Breast epithelium (tissue), 4 donors: ENCODE measurements at regions not wholly inside any gene's neighbourhood (a gene's known extent, or its start where the extent isn't known, plus 50 kb on each side); places are given as distances from the start of the nearest gene placed in this dataset.

Experiments
- DNase-seq, 2 donors: peaks; one replicate each; pipeline ENCODE4 v3.0.0-alpha.2; 2019; ENCODE audit warnings: low spot score in 2 of 2
- H3K27ac ChIP-seq, 2 donors: fragments of 200-600 bp; sonication (generic) in 1 of 2; one replicate each; pipeline ENCODE4 v1.5.1; 2016 to 2019; ENCODE audit warnings: mild to moderate bottlenecking in 1 of 2
- H3K27me3 ChIP-seq, 2 donors: fragments of 200-600 bp; sonication (generic) in 1 of 2; one replicate each; pipeline versions ENCODE4 v1.5.1 to v1.6.0; 2017 to 2019; ENCODE audit warnings: control low read depth in 1 of 2, mild to moderate bottlenecking in 1 of 2
- H3K36me3 ChIP-seq: fragments of 200-600 bp; one replicate; pipeline ENCODE4 v1.5.1; 2019
- H3K4me1 ChIP-seq, 2 donors: fragments of 200-600 bp; sonication (generic); one replicate each; pipeline ENCODE4 v1.5.1; 2016 to 2019; ENCODE audit warnings: control low read depth in 1 of 2
- H3K4me3 ChIP-seq, 3 donors: fragments of 200-600 bp; sonication (generic); 1 replicate in 2 of 3; 2 replicates in 1 of 3; pipeline ENCODE4 v1.5.1; 2016 to 2019; ENCODE audit warnings: mild to moderate bottlenecking in 3 of 3, moderate library complexity in 2 of 3
- H3K9me3 ChIP-seq, 2 donors: fragments of 200-600 bp; sonication (generic) in 1 of 2; one replicate each; pipeline ENCODE4 v1.5.1; 2016 to 2019; ENCODE audit warnings: control low read depth in 1 of 2
- CTCF ChIP-seq, 3 donors: fragments of 450-650 bp; IDR thresholded peaks; one replicate each; pipeline ENCODE4 v1.5.1; 2016 to 2017; ENCODE audit warnings: antibody characterized with exemption in 3 of 3, mild to moderate bottlenecking in 3 of 3, moderate library complexity in 3 of 3
- POLR2A ChIP-seq: fragments of 450-650 bp; IDR thresholded peaks from one replicate; pipeline ENCODE4 v1.6.1; 2016; ENCODE audit warnings: antibody characterized with exemption, mild to moderate bottlenecking, moderate library complexity
- POLR2AphosphoS5 ChIP-seq, 3 donors: sonication (generic); formaldehyde crosslinking; IDR thresholded peaks; one replicate each; pipeline ENCODE4 v1.6.1; 2017; ENCODE audit warnings: antibody characterized with exemption in 3 of 3
- intact Hi-C: fragments of 100-400 bp; cut with DNase I; formaldehyde crosslinking; loops from one replicate; pipeline ENCODE4 v1.15.1; 2023; ENCODE audit warnings: low total_unique reads

- no peaks in the 10 kb centered on the region for H3K9me3 ChIP-seq
- no peaks in the 10 kb centered on the region for H3K4me1 ChIP-seq
- DNase-seq = no peak
- TF ChIP-seq CTCF (IDR thresholded peaks at IDR 0.05) (no peak), POLR2AphosphoS5 (IDR thresholded peaks at IDR 0.05) (no peak), POLR2A (no peak)
- H3K27me3 ChIP-seq = no peaks in the 10 kb centered on the region
- H3K27ac ChIP-seq = no peak overlapping the region
- H3K36me3 ChIP-seq = no peaks in the 10 kb centered on the region
- H3K4me3 ChIP-seq = no peak overlapping the region
- intact Hi-C loops = no loop called here
Measured at GRCh38 chr6:66838764-66839163, 1131.7 kb upstream of the EYS start.

DNA sequence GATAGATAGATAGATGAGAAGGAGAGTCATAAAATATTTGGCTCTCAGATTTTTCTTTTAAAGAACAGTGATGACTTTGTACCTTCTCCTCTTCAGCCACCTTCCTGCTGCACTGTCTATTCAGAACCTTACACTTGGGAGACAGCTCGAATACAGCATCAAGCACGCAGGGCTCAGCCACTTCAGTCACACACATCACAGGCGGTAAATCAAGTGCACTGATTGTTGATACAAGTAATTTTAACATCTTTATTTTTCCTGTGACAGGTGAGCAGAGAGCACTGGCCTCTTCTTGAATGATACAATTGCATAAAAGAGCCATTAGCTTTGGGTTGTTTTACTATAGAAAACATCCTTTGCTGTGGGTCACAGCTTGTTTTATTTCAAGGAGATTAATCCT is 1118.5 kb upstream of the EYS start:
- H3K36me3 ChIP-seq = no peaks in the 10 kb centered on the region
- H3K9me3 ChIP-seq = no peaks in the 10 kb centered on the region
- intact Hi-C loops = no loop called here
- H3K4me1 ChIP-seq = no peaks in the 10 kb centered on the region
- TF ChIP-seq POLR2A (no peak), POLR2AphosphoS5 (IDR thresholded peaks at IDR 0.05) (no peak), CTCF (IDR thresholded peaks at IDR 0.05) (no peak)
- no peaks in the 10 kb centered on the region for H3K27me3 ChIP-seq
- no peak overlapping the region for H3K4me3 ChIP-seq
- H3K27ac ChIP-seq = no peak overlapping the region
- DNase-seq = no peak

DNA sequence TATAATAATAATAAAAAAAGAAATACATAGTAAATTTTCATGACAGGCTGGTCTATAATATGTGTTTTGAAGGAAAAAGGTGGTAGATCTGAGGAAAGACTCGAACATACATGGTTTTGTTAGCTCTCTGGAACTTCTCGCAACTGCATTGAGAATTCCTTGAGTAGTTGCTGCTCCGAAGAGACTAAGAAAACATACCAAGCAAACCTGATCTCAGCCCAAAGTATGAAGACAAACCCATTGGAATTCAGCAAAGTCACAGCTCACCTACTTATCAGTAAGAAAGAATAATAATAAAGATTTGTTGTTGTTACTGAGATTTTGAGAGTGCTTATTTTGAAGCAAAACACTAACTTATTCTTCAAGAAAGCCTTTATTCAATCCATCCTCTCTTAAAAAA is 1107.1 kb upstream of the EYS start:
- intact Hi-C loops = no loop called here
- no peak for DNase-seq
- no peaks in the 10 kb centered on the region for H3K4me1 ChIP-seq

DNA sequence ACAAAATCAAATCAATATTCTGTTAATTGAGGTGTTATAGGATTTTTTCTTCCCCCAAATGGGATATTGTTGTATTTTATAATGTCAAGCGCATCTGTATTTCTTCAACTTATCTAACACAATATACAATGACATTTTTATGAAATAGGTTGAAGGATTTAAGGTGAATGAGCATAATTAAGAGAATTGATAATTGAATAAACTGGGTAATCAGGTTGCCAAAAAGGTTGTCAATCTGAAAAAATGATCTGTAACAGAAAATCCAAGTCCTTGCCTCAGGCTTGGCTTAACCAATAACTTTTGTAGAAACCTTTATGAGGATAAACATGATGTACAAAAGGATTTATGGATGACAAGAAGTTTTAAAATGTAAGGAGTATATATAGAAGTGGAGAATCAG is 1101.7 kb upstream of the EYS start:
- Histone ChIP-seq H3K4me3 (no peak overlapping the region), H3K27me3 (no peaks in the 10 kb centered on the region), H3K9me3 (no peaks in the 10 kb centered on the region), H3K36me3 (no peaks in the 10 kb centered on the region), H3K4me1 (no peaks in the 10 kb centered on the region), H3K27ac (no peak overlapping the region)
- DNase-seq = no peak
- TF ChIP-seq POLR2A (no peak), POLR2AphosphoS5 (IDR thresholded peaks at IDR 0.05) (no peak), CTCF (IDR thresholded peaks at IDR 0.05) (no peak)
- intact Hi-C loops = no loop called here

More for the DNA sequence above, 1107.1 kb upstream of the EYS start:
- TF ChIP-seq POLR2A (no peak), POLR2AphosphoS5 (IDR thresholded peaks at IDR 0.05) (no peak), CTCF (IDR thresholded peaks at IDR 0.05) (no peak)
- H3K27me3 ChIP-seq = no peaks in the 10 kb centered on the region
- no peak overlapping the region for H3K4me3 ChIP-seq
- no peak overlapping the region for H3K27ac ChIP-seq
- no peaks in the 10 kb centered on the region for H3K9me3 ChIP-seq
- H3K36me3 ChIP-seq = no peaks in the 10 kb centered on the region

DNA sequence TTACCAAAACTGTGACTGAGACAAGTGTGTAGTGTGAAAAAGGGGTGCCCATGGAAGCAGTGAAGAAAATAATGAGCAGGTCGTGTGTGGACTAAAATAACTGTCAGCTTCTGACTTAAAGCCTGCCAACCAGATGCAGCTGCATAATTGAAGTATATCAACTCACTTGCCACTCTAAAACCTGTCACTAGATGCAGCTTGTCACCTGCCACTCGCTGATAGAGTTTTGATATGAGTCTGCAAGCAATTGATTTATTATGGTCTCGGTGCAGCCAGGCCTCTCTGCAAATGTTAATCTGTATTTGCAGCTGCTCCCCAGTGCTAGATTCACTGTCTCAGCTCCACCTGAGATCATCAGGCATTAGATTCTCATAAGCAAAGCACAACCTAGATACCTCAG is 1090.0 kb upstream of the EYS start:
- no peak for TF ChIP-seq POLR2A
- TF ChIP-seq CTCF (IDR thresholded peaks at IDR 0.05) = no peak
- TF ChIP-seq POLR2AphosphoS5 (IDR thresholded peaks at IDR 0.05) = no peak
- Histone ChIP-seq H3K27me3 (no peaks in the 10 kb centered on the region), H3K36me3 (no peaks in the 10 kb centered on the region), H3K4me3 (no peak overlapping the region), H3K9me3 (no peaks in the 10 kb centered on the region), H3K4me1 (no peaks in the 10 kb centered on the region), H3K27ac (no peak overlapping the region)
- DNase-seq = no peak
- intact Hi-C loops = no loop called here
